GM21526 (cell line): ENCODE measurements at regions not wholly inside any gene's neighbourhood (a gene's known extent, or its start where the extent isn't known, plus 50 kb on each side); places are given as distances from the start of the nearest gene placed in this dataset.
"Not testable (repeated sequence)": the region's sequence is repeated elsewhere in the genome, so short reads cannot be mapped to it uniquely, and the experiment has no call there.

Experiments
- ATAC-seq: cut with Tn5 transposase; IDR thresholded peaks from one replicate; pipeline ENCODE4 v1.9.1; 2021; ENCODE audit warnings: moderate library complexity; ENCODE audit not compliant: unreplicated experiment, low FRiP score

DNA sequence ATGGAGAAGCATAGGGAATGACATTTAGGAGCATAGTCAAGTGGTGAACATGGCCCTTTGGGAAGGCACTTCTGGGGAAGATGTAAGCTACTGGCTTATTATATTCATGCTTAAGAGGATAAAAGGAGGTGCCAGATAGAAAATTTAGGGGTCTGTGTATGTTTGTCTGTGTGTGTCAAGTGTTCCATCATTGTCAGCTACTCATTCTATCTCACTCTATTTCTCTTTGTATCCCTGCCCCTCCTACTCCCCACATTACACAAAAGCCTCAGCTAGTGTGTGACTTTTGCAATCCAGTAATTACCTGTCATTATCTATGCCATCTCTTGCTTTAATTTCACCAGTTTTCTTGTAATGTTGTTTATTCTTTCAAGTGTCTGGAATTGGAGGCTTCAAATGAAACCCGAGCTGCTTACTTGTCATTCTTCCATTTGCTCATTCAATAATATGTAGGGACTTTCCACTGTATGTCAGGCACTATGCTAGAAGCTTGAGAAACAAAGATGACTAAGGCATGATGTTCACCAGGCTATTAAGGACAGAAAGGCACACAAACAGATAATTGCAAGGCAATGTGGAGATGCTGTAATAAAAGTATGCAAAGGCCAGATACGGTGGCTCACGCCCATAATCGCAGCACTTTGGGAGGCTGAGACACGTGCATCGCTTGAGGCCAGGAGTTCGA is 229.8 kb upstream of the TEX13C start:
- no peak for ATAC-seq

DNA sequence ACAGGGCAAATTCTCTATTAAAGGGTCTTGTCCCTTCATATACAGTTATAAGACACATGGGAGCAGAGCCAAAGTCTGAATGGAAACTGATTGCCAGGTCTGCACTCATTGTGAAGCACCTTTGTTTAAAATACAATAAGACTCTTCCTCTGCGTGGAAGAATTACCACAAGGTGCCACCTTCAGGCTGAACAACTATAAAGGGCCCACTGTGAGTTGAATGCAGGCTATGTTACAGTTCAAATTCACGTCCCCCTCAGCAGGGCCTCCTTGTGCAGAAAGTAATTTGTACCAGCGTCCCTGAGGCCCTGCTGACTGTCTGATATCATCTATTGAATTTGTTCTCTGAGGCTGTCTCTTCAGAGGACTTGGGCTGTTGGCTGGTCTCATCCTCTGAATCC is 225.8 kb upstream of the TEX13C start:
- no peak for ATAC-seq

DNA sequence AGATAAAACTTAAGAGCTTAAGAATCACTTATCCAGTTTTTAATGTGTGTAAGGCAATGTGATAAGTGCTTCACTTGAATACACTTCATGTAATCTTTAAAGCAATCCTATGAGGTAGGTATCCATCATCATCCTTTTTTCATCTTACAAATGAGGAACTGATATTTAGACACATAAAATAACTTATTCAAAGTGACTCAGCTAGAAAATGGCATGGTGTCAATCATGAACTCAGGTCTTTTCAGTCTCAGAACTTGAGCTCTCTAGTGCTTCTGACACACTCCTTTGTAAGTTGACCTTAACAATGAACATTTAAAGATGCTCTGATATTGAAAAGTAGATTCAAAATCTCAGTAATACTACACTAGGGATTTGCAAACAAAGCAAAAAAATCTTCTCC is 224.8 kb upstream of the TEX13C start:
- ATAC-seq = no peak

DNA sequence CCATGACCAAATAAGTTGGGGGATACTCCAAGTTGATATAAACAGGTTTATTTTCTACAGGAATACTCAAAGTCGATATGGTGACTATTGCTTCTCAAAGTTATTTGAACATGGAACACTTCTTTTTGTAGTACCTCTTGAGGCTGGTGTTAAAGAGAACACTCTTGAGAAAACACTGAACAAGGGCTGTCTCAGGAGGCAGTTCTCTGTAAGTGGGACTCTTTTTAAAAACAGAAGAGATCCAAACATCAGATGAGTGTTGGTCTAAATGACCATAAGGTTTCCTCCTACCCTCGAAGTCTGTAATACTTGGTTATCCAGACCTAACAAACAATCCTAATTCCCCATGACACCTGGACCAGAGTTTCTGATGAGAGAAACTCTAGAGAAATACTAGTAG is 223.2 kb upstream of the TEX13C start:
- no peak for ATAC-seq

DNA sequence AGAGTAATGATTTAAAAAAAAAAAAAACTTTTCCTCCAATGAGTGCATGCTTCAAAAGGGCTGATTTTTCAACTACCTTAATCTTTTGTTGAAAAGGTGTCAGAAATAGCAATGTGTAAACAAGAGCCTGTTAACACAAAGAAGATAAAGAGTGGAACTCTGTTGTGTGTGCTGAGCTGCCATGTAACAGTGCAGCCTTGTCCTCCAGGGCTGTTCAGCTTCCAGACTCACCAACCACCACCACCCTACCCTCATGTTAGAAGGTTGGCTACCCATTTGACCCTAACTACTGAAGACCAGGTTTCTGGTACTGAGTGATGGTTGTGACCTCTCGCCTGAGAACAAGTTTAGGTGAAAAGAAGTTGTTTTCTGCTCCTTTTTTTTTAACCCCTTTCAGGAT is 222.8 kb upstream of the TEX13C start:
- no peak for ATAC-seq

DNA sequence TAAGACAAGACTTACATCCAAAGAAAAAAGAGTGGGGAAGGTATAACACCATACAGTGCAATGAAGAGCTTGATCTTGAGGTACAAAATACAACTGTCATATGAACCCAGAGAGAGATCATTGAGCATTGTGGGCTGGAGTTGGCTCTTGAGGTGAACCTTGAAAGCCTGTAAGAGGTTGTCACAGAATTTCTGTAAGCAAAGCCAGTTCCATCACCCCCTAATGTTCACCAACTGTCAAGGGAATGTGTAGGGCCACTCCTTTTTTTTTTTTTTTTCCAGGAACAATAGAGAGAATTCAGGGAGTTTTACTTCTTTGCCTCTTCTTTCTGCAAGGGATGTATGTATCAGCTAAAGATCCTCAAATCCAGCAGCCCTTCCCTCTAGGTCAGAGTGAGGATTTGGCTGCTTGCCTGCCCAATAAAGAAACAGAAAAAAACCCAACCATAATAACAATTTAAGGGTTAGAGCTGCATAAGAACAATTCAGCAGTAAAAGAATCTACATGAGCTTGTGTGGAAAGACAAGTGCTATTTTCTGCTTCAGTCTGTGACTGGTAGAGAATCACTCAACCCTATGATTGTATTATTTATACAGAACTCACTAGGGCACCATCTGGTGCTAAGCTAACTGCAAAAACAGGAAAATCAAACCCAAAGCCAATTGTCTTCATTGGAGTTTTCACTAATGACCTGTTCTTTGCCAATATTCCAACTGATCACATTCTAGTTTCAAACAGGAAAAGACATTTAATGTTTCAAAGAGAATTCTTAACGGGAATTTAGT is 217.5 kb upstream of the TEX13C start:
- no peak for ATAC-seq

DNA sequence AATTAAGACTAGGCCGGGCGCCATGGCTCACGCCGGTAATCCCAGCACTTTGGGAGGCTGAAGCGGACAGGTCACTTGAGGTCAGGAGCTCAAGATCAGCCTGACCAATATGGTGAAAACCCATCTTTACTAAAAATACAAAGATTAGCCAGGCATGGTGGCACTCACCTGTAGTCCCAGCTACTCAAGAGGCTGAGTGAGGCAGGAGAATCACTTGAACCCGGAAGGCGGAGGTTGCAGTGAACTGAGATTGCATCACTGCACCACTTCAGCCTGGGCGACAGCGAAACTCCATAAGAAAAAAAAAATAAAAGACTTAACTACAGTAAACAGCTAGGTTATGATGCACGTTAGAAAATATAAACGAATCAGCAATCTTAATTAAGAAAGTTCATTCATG is 216.0 kb upstream of the TEX13C start:
- ATAC-seq = no peak

DNA sequence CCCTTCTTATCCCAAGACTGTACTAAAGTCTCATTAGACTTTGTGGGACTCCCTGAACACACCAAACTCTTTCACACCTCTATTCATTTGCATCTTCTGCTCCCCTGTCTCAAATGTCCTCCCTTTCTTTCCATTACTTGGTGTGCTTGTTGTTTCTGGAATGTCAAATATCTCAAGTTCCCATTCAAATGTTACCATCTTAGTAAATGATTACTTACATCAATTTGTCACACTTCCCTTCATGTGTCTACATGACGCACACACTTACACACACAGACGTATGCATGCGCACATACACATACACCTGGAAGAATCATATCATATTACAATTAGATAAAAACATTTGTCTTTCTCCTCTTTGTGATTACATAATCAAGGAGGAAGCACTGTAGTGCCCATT is 210.8 kb upstream of the TEX13C start:
- ATAC-seq = no peak

DNA sequence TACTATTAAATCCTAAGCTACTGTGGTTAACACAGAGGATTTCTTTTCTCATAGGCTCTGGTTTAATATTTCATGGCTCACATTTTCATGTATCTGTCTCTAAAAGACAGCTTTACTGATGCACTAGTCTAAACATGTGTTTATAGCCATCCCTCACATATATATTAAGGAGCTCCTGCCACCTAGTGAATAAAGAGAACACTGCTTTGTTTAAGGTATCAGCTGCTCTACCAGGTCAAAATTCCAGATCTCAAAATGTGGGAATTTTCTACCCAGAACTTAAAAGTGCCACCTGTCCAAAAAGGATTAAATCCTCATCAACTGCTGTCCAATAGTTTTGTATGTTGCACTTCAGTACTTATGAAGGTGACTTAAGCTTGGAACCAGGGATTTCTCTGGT is 188.5 kb upstream of the TEX13C start:
- ATAC-seq = no peak

DNA sequence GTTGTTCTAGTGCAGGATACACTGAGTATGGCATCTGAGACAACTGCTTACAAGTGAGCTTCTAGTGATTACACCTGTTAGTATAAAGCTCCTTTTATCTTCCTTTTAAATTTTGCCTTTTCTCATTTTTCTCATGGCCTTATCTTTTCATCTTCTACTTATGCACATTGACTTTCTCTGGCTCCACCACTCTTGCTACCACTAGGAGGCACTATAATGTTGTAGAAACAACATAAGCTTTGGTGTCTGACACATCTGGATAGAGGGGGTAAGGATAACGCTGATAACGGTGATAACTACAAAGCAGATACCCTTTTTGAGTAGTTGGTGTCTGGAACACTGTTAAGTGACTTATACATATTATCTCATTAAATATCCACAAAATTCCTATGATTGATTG is 187.4 kb upstream of the TEX13C start:
- peak; percentile 60 for ATAC-seq

DNA sequence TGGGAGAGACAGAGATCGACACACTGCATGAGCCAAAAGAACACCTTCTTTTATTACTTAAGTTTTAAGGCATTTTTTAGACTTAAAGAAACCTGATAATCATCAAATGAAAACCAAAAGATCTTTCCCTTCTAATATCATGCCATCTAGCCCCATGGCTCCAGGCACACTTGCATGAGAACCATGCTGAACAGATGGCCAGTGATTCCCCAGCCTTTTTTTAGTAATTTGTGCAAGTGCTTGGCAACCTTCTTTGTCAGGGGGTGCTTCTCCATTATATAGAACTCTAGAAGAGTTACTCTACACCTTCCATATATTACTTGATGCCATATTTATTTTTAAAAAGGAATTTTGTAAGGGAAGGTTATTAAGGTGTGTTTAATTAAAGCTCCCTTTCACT is 182.2 kb upstream of the TEX13C start:
- ATAC-seq = no peak

DNA sequence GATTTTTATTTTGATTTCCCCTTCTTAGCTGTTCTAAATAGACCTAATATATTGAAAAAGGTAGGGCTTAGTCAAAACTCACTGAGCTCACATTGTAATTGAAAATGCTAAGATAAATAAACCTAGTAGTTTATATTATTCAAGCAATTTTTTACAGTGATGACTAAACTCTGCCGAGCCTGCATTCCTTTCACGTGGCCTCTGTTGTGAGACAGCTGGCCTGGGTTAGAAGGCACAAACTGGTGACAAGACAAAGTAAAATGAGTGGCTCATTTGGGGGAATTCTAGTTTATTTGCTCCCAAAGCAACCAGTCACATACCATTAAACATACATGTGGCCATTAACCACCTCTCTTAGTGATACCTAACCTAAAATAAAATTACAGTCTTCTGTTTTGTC is 169.4 kb upstream of the TEX13C start:
- ATAC-seq = no peak

DNA sequence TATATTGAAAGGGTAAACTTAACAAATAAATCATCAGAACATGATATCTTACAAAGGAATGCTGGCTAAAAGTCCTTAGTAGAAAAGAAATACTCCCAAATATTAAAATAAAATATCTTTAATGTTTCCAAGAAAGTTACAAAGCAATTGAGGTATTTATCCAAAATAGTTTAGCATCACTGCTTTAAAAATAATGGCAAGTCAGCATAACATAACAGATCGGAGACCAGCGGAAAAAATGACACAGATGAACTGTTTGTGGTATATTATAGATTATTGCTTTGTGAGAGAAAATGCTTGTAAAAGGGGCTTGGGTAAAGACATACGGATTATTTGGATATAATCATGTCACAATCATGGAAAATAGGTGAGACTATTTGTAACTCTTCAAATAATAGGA is 168.5 kb upstream of the TEX13C start:
- ATAC-seq = no peak

DNA sequence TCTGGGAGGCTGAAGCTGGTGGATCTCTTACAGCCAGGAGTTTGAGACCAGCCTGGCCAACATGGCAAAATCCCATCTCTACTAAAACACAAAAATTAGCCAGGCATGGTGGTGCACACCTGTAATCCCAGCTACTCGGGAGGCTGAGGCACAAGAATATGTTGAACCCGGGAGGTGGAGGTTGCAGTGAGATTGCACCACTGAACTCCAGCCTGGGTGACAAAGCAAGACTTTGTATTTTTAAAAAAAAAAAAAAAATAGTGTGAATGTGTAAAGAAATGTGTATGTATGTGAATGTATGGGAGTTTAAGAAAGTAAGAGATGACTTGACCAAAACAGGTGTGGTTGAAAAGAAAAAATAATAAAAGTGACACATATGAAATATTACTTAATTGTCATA is 167.7 kb upstream of the TEX13C start:
- no peak for ATAC-seq

DNA sequence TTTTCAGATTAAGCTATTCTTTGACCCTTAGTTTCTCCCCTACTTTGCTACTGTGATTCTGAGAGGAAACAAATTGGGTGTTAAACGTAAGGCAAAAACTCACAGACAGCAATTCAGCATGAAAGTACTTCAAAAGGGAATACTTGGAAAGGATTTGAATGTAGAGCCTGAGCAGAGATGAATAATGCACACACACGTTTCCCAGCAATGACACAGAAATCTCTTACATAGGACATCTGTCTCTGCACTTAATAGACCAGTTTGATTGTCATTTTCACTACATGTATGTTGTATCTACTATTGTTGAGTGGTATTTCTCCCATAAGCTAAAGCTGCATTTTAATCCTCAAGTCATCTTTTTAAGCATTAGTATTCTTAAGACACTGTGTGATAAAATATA is 166.1 kb upstream of the TEX13C start:
- ATAC-seq = no peak

DNA sequence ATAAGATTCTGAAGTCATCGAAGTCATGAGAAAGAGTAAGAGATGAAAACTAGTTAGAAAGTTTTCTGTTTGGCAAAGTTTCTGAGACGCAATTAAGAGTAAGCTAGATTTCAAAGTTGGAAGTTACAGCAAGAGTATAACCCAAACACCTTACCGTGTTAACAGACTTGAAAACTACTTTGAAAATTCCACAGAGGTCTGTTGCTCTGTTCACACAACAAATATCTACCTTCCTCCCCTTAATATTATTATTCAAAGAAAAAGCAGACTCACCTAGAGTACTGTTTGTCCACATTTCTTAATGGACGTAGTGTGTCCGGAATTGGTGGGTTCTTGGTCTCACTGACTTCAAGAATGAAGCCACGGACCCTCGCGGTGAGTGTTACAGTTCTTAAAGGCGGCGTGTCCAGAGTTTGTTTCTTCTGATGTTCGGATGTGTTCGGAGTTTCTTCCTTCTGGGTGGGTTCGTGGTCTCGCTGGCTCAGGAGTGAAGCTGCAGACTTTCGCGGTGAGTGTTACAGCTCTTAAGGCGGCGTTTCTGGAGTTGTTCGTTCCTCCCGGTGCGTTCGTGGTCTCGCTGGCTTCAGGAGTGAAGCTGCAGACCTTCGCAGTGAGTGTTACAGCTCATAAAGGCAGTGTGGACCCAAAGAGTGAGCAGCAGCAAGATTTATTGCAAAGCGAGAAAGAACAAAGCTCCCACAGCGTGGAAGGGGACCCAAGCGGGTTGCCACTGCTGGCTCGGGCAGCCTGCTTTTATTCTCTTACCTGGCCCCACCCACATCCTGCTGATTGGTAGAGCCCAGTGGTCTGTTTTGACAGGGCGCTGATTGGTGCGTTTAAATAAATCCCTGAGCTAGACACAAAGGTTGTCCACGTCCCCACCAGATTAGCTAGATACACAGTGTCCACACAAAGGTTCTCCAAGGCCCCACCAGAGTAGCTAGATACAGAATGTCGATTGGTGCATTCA is 165.1 kb upstream of the TEX13C start:
- not testable (repeated sequence) for ATAC-seq

DNA sequence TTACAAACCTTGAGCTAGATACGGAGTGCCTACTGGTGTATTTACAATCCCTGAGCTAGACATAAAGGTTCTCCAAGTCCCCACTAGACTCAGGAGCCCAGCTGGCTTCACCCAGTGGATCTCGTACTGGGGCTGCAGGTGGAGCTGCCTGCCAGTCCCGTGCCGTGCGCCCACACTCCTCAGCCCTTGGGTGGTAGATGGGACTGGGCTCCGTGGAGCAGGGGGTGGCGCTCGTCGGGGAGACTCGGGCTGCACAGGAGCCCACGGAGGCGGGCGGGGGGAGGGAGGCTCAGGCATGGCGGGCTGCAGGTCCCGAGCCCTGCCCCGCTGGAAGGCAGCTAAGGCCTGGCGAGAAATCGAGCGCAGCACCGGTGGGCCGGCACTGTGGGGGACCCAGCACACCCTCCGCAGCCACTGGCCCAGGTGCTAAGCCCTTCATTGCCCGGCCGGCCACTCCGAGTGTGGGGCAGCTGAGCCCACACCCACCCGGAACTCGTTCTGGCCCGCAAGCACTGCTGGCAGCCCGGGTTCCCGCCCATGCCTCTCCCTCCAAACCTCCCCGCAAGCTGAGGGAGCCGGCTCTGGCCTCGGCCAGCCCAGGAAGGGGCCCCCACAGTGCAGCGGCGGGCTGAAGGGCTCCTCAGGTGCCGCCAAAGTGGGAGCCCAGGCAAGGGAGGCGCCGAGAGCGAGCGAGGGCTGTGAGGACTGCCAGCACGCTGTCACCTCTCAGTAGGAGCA is 164.2 kb upstream of the TEX13C start:
- ATAC-seq = not testable (repeated sequence)

DNA sequence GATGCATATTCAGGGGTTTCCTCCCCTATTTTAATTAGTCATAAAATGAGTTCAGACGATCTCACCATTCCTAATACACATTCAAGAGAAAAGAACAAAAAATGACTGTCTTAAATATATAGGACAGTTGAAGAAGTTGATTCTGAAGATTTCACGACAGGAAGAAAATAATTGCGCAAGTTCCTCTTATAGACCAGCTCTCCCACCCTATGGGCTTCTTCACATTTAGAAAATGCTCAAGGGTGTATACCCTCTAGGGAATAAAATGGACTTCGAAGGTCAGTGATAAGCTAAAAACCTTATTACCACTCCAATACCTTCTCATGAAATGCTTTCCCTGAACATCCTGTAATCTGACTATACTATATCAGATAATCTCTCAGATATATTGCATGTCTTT is 149.2 kb upstream of the TEX13C start:
- ATAC-seq = no peak

DNA sequence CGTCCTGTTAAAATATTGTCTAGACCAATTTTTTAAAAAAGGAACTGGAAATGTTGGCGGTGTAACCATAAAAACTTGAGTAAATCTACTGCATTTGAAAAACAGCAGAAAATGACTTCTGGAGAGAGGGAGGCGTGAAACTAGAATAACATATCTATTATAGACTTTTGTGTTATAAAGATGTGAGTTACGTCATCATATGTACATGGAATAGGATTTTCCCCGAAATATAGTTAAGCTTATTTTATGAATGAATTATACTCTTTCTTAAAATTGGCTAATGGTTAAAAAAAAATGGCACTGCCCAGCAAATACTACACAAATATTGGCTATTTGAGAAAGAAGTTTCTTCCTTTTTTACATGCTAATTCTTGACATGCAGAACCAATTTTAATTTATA is 147.1 kb upstream of the TEX13C start:
- no peak for ATAC-seq

DNA sequence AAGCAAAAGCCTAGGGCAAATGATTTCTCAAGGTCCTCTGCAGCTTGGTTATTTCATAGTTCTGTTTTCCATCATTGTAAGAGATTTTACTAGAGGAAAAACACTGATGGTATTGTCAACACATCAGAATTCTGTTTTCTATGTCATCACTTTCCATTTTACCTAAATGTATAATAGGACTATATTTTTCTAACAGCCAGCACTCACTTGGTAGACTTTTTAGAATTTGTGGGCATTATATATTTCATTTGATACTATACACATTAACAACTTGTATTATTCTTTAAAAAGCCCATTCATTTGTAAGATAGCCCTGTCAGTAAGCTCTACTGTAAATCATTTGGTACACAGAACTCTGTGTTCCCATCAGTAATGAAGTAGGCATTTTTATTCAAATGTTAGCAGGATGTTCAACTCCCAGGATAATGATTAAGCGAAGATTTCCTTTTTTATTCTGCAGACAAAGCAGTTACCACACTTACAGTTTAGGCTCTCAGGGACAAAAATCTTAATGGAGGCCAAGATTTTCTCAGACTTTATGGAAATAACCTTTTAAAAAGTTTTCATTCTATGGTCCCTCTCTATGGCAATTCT is 143.6 kb upstream of the TEX13C start:
- no peak for ATAC-seq
